NB4 (cell line): ENCODE measurements at regions not wholly inside any gene's neighbourhood (a gene's known extent, or its start where the extent isn't known, plus 50 kb on each side); places are given as distances from the start of the nearest gene placed in this dataset.
"Not testable (repeated sequence)": the region's sequence is repeated elsewhere in the genome, so short reads cannot be mapped to it uniquely, and the experiment has no call there.

Experiments
- POLR2A ChIP-seq: IDR thresholded peaks from 2 replicates; pipeline ENCODE4 v1.6.1; 2011; ENCODE audit warnings: mild to moderate bottlenecking; ENCODE audit not compliant: insufficient read length; ENCODE audit errors: extremely low read depth
- TF ChIP-seq, protein P1 (sequence below): IDR thresholded peaks from one replicate; pipeline ENCODE4 v1.5.1; 2012; ENCODE audit warnings: low read depth, low read length
- TF ChIP-seq, protein P2 (sequence below): IDR thresholded peaks from 2 replicates; pipeline ENCODE4 v1.6.1; 2011; ENCODE audit warnings: low read depth, low read length

DNA sequence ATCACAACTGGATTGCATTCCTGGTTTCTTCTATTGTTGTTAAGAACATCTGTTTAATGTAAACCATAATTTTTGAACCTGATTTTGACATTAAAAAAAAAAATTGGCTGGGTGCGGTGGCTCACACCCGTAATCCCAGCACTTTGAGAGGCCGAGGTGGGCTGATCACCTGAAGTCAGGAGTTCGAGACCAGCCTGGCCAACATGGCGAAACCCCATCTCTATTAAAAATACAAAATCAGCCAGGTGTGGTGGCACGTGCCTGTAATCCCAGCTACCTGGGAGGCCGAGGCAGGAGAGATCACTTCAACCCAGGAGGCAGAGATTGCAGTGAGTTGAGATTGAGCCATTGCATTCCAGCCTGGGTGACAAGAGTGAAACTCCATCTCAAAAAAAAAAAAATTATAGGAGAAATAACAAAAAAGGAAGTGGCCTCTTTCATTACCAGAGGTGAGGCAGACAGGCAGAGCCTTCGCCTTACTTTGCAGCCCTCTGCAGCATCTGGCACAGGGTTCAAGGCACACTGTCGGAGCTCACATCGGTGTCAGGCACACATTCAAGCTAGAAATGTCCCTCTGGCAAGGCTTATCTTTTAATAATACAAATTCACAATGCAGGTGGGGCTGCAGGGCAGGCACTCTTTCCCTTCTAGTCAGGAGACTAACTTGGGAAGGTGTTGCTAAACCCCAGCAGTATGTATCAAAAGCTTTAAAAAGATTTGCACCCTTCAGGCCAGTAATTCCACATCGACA is 108.5 kb downstream of the TUBA3C start:
- TF ChIP-seq, protein P1, sequence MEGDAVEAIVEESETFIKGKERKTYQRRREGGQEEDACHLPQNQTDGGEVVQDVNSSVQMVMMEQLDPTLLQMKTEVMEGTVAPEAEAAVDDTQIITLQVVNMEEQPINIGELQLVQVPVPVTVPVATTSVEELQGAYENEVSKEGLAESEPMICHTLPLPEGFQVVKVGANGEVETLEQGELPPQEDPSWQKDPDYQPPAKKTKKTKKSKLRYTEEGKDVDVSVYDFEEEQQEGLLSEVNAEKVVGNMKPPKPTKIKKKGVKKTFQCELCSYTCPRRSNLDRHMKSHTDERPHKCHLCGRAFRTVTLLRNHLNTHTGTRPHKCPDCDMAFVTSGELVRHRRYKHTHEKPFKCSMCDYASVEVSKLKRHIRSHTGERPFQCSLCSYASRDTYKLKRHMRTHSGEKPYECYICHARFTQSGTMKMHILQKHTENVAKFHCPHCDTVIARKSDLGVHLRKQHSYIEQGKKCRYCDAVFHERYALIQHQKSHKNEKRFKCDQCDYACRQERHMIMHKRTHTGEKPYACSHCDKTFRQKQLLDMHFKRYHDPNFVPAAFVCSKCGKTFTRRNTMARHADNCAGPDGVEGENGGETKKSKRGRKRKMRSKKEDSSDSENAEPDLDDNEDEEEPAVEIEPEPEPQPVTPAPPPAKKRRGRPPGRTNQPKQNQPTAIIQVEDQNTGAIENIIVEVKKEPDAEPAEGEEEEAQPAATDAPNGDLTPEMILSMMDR, result not testable (repeated sequence)
- not testable (repeated sequence) for TF ChIP-seq POLR2A
- TF ChIP-seq, protein P2, sequence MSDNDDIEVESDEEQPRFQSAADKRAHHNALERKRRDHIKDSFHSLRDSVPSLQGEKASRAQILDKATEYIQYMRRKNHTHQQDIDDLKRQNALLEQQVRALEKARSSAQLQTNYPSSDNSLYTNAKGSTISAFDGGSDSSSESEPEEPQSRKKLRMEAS, result not testable (repeated sequence)
